GM21786 (cell line): ENCODE measurements at regions not wholly inside any gene's neighbourhood (a gene's known extent, or its start where the extent isn't known, plus 50 kb on each side); places are given as distances from the start of the nearest gene placed in this dataset.

Experiments used
- ATAC-seq: cut with Tn5 transposase; IDR thresholded peaks from one replicate; pipeline ENCODE4 v1.9.1; 2021; ENCODE audit not compliant: unreplicated experiment

DNA sequence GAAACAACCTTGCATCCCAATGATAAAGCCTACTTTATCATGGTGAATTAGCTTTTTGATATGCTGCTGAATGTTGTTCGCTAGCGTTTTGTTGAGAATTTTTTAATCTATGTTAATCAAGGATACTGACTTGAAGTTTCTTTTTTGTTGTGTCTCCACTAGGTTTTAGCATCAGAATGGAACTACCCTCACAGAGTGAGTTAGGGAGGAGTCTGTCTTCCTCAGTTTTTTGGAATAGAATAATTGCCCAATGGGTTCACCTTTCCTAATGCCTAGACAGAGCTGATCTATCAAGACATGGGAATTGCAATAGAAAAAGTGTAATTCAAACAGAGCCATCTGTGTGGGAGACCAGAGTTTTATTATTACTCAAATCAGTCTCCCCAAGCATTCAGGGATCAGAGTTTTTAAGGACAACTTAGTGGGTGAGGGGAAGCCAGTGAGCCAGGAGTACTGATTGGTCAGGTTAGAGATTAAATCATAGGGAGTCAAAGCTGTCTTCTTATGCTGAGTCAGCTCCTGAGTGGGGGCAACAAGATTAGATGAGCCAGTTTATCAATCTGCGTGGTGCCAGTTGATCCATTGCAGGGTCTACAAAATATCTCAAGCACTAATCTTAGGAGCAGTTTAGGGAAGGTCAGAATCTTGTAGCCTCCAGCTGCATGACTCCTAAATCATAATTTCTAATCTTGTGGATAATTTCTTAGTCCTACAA is 237.4 kb upstream of the PPP2R3A start:
- no peak for ATAC-seq

DNA sequence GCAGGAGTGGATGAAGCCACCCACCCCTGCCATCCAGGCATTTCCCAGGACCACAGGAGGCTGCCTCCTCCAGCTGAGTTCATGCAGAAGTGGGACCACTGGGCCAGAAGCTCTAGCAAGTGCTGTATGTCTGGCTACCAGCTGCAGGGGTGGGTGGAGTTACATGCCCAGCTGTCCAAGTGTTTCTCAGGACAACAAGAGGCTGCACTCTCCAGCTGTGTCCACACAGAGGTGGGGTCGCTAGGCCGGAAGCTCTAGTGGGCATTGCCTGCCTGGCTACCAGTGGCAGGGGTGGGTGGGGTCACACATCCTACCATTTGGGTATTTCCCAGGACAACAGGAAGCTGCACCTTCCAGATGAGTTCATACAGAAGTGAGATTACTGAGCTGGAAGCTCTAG is 234.0 kb upstream of the PPP2R3A start:
- no peak for ATAC-seq

DNA sequence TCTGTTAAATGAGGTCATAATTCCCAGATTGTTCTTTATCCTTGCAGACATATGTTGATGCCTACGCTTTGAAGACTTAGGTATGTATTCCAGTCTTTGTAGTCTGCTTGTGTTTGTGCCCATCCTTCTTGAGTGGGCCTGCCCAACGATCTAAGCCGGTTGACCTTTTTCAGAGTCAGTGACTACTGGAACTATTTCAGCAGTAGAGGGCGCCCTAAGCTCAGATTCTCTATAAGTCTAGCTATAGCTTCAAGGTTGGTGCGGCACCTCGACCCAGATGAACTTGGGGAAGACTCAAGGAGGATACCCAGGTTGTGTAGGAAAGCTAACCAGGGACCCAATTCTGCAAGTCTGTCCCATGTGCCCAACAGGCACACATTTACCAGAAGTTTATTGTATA is 228.8 kb upstream of the PPP2R3A start:
- no peak for ATAC-seq

DNA sequence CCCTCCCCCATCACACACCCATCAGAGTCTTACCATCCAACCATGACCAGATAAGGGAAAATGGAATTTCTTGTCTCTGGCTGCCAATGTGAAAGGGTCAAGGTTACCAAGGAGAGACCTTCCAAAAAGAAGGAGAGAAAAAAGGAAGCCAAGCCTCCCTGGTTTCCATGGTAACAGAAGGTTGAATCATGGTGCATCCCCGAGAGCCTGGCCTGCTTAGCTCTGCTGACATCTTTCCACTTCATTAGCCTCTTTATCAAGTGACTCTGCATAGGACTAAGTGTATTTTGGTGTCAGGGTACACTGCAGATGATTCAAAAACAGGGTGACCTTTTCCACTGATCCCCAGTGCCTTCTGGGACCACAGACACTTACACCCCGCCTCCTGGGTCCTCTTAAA is 225.7 kb upstream of the PPP2R3A start:
- ATAC-seq = no peak

DNA sequence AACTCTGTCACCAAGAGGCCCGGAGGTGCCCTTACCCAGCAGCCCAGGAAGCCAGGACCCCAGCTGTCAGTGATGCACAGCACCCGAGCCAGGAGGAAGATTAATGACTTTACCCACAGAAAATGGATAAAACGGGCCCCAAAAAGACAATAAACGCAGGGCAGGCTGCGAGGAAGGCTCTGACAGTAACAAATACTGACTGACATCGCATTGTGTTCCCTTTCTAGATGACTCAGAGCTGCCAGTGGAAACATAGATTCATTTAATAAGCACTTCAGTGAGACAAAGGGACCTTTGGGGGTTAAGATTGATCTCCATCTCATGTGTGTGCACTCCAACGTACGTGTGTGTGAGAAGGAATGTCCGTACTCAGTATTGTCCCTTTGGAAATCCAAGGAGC is 225.3 kb upstream of the PPP2R3A start:
- ATAC-seq = no peak

DNA sequence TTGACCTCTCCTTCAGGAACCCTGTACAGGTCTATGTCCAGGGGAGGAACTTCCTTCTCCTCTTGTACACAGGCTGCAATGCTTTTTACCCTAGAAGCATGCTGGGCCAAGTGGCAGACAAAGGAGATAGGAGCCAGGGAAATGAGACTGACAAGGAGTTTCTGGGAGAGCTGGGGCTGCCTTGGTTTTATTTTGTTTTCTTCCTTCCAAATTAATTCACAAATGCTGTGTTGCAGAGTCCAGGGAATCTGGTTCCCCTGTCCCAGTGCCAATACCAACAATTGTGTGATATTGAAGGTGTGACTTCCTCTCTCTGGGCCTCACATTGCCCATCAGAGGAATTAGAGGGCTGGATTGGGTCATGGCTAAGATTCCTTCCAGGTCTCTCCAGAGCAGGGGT is 224.8 kb upstream of the PPP2R3A start:
- no peak for ATAC-seq

DNA sequence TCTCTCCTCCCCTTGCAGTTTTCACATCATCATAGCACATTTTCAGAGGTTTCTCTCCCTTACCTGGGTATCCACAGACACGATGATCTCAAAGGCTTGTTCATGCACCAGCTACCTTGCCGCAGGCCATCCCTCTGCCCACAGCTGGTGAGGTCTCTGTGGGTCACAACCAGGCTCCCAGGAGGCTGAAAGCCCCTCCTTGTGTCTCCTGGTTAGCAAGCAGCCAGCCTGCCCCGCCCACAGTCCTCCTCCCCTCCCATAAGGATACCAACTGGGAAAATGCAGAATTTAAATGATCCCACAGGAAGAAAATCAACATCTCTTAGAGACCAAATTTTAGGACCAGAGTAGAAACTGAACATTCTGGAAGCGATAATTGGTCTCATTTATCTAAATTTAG is 213.5 kb upstream of the PPP2R3A start:
- no peak for ATAC-seq

DNA sequence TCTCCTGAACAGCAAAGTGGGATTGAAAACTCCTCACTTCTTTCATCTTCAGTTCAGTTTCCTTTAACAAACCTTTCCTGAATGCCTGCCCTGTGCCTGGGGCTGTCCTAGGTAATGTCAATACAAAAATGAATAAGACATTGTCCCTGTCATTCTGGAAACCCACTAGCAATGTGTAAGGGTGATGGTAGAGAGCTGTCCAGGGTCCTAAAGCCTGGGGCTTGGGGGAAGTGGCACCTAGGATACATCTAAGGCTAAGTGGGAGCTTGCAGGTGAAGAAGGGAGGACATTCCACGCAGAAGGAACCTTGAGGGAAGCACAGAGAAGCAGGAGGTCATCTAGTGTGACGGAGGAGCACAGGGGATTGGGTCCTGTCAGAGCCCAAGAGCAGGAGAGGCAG is 212.7 kb upstream of the PPP2R3A start:
- no peak for ATAC-seq

DNA sequence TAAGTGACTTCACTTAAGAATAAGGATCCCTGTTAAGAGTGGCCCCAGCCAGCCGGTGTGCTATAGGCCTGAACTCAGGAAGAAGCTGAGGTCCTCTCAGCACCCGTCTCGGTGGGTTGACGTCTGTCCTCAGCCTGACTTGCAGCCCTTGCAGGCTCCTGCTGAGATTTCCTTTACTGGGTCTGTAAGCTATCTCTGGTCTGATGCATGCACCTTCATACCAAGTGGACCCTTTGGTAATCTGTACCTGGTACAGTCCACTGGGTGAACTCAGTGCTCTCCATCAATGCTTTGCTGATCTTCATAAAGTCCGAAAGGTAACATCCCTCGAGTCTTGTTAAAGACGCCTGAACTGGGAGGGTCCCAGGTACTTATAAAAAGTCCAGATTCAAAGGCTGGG is 212.0 kb upstream of the PPP2R3A start:
- no peak for ATAC-seq

DNA sequence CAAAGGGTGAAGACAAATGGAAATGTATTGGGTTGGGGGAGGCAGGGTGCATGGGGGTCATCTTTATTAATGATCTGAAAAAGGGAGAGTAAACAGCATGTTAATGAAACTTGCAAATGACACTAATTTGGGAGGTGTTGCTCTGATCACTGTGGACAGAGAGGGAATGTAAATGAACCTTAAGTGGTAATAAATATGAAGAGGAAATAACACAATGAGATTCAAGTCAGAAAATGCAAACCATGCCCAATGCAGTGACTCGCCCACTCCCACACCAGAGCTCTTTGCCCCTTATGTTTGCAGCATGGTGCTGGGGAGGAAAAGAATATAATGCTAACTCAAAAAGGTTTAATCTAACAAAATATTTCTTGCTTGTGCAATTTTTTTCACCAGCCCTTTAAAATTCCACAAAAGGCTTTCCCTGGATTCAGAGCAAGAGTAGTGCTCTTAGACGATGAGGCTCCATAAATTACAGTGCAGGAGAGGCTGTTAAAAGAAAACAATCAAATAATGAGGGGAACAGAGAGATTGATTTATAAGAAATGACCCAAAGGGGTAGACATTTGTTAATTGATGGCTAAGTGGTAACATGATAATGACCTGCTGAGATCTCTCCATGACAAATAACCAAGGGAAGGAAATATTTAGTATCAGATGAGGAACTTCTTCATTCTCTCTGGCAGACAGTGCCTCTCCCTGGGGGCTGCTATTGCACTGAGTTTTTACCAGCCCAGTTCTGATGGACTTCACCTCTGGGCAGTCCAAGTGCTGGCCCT is 210.0 kb upstream of the PPP2R3A start:
- ATAC-seq = no peak

DNA sequence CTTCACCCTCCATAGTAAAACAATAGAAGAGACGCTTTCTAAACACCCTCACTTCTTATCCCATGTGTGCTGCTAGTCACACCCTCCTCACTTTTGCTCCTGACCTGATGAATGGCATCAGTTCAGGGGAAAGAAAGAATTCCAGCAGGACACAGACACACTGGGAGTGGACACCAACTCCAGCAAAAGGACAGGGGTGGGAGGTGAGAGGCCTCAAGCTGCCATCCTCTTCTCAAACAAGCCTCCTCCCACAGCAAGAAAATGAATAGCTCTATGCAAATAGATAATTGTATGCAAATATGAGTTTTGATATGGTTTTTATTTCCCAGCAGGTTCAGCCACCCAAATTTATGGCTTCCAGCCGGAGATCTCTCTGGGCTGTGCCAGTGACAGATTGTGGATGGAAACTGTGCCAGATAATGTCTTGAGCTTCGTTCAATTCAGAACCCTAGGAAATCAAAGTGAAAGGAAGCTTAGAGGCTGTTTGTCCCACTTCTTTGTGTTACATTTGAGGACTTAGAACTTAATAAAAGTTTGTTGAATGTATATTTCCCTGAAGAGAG is 209.3 kb upstream of the PPP2R3A start:
- no peak for ATAC-seq

DNA sequence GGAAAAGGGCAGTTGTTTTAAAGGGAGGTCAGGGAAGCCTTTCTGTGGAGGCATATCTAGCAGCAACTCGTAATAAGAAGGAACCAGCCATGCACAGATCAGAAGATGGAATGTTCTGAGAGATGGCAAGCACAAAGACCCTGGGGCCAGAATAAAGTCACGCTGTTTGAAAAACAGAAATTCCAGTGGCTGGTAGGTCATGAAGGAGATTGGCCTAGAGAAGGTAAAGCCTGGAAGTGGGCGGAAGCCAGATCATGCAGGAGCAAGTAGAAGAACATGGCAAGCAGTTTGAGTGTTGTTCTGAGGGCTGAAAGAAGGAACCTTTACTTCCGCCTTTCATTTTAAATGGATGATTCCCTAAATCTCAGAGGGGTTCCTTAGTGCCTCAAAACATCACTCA is 208.1 kb upstream of the PPP2R3A start:
- ATAC-seq = no peak

DNA sequence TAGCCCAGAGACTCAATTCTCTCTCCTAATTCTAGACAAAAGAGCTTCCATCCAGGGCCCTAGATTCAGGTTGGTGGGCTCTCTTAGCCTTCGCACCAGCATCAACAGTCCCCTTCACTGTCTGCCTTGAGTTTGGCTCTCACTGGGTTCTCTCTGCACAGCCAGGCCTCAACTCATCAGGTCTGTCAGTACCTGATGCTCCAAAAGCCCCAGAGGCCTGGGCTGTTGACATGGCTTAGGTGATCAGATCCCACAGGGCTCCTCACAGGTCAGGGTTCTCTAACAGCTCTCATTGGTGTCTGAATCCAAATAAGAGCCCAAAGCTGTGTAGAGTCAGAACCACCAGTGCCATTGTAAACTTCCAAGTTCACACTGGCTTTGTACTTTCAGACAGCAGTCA is 206.6 kb upstream of the PPP2R3A start:
- no peak for ATAC-seq

DNA sequence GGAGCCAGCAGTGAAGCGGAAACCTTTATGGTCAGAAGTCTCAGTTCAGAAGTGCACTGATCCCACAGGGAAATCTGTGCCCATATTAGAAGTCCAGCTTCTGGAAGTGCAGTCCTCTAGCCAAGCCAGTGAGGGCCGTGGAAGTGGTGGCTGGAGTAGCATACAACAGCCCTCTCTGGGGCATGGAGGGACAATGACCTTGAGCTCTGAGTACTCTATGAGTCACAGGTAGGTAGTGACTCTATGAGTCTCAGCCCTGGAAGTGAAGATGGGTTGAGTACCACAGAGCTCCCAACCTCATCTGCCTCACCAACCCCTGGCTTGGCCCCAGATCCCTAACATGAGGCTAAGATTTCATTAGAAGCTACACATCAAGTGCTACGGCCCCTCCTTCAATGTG is 205.9 kb upstream of the PPP2R3A start:
- ATAC-seq = no peak

DNA sequence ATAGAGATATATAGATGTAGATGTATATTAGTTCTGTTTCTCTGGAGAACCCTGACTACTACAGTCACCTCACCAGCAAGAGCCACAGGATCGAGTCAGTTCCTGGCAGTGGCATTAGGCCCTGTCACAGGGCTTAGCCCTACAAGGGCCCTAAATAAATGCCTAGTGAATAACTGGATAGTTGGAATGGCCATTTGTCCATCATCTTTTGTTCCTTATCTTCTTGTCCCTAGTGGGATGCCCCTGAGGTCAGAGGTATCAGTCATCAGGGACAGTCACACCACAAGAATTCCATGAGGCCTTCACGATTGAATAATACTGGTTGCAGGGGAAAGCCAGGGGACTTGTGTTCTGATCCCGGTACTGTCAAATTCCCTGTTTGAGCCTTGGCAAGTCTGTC is 204.9 kb upstream of the PPP2R3A start:
- ATAC-seq = no peak

DNA sequence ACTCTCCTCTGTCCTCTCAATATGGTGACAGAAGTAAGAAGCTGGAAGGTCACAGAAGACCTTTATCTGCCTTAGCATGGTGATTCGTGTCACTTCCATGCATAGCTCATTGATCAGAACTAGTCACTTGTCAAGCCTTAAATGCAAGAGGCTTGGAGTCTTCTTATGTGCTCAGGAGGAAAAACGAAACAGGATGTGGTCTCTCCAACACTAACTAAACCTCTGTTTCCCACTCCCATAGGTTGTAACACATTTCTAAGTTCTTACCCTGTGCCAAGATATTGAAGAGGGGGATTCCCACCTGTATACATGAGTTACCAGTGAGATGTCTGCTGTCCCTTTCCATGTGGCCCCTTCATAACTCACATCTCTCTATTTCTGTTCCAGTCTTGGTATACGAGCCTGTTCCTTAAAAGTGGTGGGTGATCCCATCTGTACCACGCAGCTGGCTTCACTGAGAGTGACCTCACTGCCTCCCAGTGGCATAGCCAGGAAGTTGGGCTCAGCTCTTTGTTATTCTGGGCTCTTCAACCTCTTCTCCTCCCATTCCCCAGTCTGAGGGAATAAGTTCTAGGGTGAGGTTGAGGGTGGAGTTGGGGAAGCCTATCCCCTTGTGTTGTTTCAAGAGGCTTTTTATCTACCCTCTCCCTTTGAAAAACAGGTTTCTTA is 203.2 kb upstream of the PPP2R3A start:
- ATAC-seq = no peak

DNA sequence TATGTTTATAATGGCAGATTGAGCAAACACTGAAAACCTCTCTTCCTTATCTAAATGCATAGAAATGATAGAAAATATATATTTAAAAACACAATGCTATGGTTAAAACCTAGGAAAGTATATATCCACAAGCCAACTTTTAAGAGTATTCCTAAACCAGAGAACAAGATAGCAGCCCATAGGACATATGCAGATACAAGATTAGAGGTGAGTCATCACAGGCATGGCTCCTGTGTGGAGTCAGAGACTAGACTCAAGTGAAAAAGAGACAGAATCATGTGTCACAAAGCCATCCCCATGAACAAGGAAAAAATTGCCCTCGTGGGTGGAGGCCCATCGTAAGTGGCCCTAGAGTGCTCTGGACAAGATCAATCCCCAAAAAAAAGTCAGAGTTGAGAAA is 199.4 kb upstream of the PPP2R3A start:
- ATAC-seq = no peak

DNA sequence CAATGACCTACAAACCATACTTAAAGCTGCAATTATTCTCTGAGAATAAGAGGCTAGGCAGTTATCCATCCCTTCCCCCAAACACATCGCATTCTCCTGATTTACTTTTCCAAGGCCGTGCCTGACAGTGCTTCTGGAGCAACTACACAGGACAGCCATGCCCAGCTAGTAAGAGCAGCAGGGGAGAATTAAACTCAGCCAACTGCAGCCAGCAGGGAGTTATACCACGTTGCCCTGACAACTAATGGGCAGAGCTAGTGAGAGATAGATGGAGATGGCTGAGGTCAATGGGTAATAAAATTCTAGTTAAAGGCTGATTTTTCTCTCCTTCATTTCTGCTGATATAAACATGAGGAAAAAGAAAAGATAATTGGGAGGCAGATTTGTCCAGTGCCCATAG is 193.8 kb upstream of the PPP2R3A start:
- no peak for ATAC-seq

DNA sequence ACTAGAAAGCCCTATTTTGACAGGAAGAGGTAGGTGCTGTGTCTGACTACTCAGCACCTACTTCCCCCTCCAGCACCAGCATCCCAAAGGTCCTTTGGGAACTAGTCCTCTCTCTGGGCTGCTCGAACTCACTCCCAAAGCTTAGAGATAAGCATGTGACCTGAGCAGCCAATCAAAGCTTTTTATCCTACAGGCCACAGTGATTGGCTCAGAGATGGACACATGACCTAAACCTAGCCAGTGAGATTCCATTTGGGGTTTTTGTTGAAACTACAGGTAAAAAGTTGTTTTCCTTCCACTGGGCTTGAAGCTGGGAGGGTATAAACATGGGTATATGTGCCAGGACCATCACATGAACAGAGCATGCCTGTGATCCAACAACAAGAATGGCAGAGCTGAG is 186.5 kb upstream of the PPP2R3A start:
- ATAC-seq = no peak

DNA sequence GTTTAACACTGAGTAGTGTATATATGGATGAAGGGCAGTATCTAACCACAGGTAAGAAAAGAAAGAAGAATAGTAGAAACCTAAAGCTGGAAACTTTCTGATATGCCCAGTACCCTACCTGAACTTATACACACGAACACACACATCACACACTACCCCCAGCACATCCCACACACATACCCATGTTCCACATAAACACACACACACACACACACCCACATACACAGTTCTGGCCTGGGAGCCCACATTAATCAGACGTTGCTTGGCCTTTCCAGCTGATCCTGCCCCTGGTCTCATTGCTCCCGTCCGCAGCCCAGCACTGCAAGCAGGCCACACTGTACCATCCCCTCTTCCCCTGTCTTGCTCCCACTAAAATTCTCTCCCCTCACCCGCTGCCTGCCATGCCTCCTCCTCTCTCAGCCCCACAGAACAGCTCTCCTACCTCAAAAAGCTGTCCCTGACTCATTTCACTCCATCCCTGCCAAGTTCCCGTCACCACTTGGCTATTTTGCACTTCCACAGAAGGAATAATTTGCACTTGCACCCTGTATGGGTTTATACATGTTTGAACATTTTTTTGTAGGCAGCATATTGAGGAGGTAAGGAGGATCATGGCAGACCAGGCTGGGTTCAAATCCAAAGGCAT is 185.8 kb upstream of the PPP2R3A start:
- ATAC-seq = no peak

DNA sequence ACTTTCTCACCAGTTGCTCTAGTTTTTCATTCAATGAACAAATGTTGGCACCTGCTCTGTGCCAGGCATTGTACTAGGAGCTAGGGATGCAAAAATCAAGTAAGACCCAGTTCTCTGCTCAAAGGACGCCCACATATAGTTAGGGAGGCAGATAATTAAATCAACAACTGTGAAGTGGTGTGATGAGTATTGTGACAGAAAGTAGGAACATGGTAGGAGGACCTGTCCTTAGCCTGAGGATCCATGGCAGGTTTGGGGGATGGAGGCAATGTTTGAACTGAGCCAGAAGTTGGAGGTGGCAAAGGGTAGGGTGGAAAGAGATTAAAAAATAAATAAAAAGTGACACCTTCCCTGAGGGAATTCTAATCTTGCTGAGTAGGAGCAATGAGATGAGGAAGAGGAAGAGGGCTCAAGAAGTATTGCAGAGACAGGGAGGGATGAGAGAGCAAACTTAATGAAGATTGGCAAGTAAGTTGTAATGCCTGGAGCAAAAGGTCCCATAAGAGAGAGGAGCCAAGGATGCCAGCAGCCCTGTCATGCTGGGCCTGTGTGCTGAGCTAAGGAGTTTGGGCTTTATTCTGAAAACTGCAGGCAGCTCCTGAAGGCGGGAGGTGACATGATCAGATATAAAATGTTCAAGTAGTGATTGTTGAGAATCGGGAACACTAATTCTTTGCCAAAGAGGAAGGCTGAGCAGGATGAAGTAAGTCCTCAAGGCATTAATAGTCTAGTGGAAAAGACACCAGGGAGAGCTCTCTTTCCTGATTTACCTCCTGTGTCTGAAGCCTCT is 184.3 kb upstream of the PPP2R3A start:
- no peak for ATAC-seq
